Panc1 (cell line): ENCODE measurements at regions not wholly inside any gene's neighbourhood (a gene's known extent, or its start where the extent isn't known, plus 50 kb on each side); places are given as distances from the start of the nearest gene placed in this dataset.

Source experiments
- REST ChIP-seq, 2 experiments: IDR thresholded peaks; 2 replicates each; pipeline ENCODE4 v1.6.1; 2011 to 2012; ENCODE audit warnings: low read depth in 2 of 2, control low read depth in 1 of 2, low read length in 1 of 2, mild to moderate bottlenecking in 1 of 2, moderate library complexity in 1 of 2; ENCODE audit not compliant: insufficient read depth in 1 of 2
- SIN3A ChIP-seq: IDR thresholded peaks from 2 replicates; pipeline ENCODE4 v1.6.1; 2012; ENCODE audit warnings: low read depth, mild to moderate bottlenecking, low read length, moderate library complexity, borderline replicate concordance; ENCODE audit not compliant: insufficient read depth
- TF ChIP-seq, protein P1 (sequence below): fragments of 450-650 bp; IDR thresholded peaks from 2 replicates; pipeline ENCODE4 v1.5.1; 2017; ENCODE audit warnings: mild to moderate bottlenecking

DNA sequence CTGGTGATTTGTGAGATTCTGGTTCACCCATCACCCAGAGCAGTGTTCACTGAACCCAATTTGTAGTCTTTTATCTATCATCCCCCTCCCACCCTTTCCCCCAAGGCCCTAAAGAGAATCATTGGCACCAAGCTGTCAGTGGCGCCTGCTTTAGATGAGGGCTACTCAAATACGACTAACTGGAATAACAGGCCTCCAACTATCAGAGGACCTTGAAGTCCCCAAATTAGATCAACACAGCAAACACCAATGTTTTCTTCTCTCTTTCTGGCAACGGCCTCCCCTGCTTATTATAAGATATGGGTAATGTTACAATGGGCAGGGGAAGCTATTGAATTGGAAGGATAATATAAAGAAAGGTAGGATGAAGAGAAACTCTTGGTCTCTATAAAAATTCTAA is 232.3 kb downstream of the SCG2 start:
- TF ChIP-seq, protein P1, sequence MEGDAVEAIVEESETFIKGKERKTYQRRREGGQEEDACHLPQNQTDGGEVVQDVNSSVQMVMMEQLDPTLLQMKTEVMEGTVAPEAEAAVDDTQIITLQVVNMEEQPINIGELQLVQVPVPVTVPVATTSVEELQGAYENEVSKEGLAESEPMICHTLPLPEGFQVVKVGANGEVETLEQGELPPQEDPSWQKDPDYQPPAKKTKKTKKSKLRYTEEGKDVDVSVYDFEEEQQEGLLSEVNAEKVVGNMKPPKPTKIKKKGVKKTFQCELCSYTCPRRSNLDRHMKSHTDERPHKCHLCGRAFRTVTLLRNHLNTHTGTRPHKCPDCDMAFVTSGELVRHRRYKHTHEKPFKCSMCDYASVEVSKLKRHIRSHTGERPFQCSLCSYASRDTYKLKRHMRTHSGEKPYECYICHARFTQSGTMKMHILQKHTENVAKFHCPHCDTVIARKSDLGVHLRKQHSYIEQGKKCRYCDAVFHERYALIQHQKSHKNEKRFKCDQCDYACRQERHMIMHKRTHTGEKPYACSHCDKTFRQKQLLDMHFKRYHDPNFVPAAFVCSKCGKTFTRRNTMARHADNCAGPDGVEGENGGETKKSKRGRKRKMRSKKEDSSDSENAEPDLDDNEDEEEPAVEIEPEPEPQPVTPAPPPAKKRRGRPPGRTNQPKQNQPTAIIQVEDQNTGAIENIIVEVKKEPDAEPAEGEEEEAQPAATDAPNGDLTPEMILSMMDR, result no peak
- TF ChIP-seq REST (IDR thresholded peaks at IDR 0.05; ENCODE audit: insufficient read depth in 1 of 2, low read depth in 2 of 2, low read length in 1 of 2), result no peak
- no peak for TF ChIP-seq SIN3A
